ENCODE measurements at regions not wholly inside any gene's neighbourhood (a gene's known extent, or its start where the extent isn't known, plus 50 kb on each side); places are given as distances from the start of the nearest gene placed in this dataset.

GRCh38 chr12:100721169-100721568 lies 73.4 kb upstream of the ANO4 start:
- intact Hi-C loops (cut with micrococcal nuclease) (no loop called here), dilution Hi-C loops (cut with MboI; ENCODE audit: extremely low pct_ligation_motif_present, low sequenced_read_pairs) (no loop called here)
- Histone ChIP-seq H3K9me1 (replicated peaks; ENCODE audit: control insufficient read depth, extremely low read depth, insufficient read depth, low read length) (no peaks in the 10 kb centered on the region), H3K4me1 (ENCODE audit: control insufficient read depth, extremely low read depth, insufficient read depth, low read length) (peaks cover 5% of the 10 kb centered on the region), H3K9ac (replicated peaks; ENCODE audit: extremely low read depth, insufficient read depth, low read length) (no peak overlapping the region), H3K27me3 (ENCODE audit: control insufficient read depth in 2 of 2, insufficient read depth in 2 of 2, low read length in 2 of 2) (peaks cover 17 to 29% of the 10 kb centered on the region in 2 experiments), H3K79me2 (ENCODE audit: control insufficient read depth, insufficient read depth, low read length) (no peaks in the 10 kb centered on the region), H4K20me1 (replicated peaks; ENCODE audit: control insufficient read depth, extremely low read depth, insufficient read depth, low read length) (no peaks in the 10 kb centered on the region), H3K27ac (ENCODE audit: insufficient read depth, low read depth, low read length) (no peak overlapping the region), H3K36me3 (ENCODE audit: control insufficient read depth in 2 of 2, extremely low read depth in 1 of 2, insufficient read depth in 2 of 2, low read length in 2 of 2) (no peaks in the 10 kb centered on the region), H3K4me3 (replicated peaks in 1 of 3; ENCODE audit: insufficient read depth in 1 of 3, low read depth in 1 of 3, low read length in 3 of 3) (no peak overlapping the region), H3K9me3 (replicated peaks; ENCODE audit: control insufficient read depth, insufficient read depth, low read length) (no peaks in the 10 kb centered on the region), H3K4me2 (ENCODE audit: insufficient read depth, low read length) (no peak overlapping the region), H2AFZ (ENCODE audit: low read depth, low read length) (no peak overlapping the region)
- no peak for DNase-seq (ENCODE audit: low read depth, low spot score)
- CTCF ChIA-PET: no interaction called here
- no peak for FAIRE-seq
- TF ChIP-seq FOS (IDR thresholded peaks at IDR 0.05; ENCODE audit: borderline replicate concordance, insufficient read depth, low read length) (no peak), MYC (IDR thresholded peaks at IDR 0.05; ENCODE audit: low read depth, low read length) (no peak), CTCF (IDR thresholded peaks at IDR 0.05; ENCODE audit: extremely low read depth in 1 of 2, insufficient read depth in 1 of 2, low read depth in 1 of 2, low read length in 2 of 2) (no peak), POLR2A (IDR thresholded peaks at IDR 0.05; ENCODE audit: low read depth, low read length) (no peak), EZH2 (IDR thresholded peaks at IDR 0.05; ENCODE audit: borderline replicate concordance, low read depth, low read length, severe bottlenecking) (no peak), JUN (IDR thresholded peaks at IDR 0.05; ENCODE audit: borderline replicate concordance, insufficient read depth, insufficient read length, low read depth) (no peak), POLR2AphosphoS5 (IDR thresholded peaks at IDR 0.05; ENCODE audit: insufficient read depth, low read depth, low read length) (no peak), GATA2 (IDR thresholded peaks at IDR 0.05; ENCODE audit: insufficient read depth, insufficient read length, low read depth, low read length) (no peak), MAX (IDR thresholded peaks at IDR 0.05; ENCODE audit: insufficient read depth, insufficient read length) (no peak)
- POLR2A ChIA-PET: no interaction called here
- BruUV-seq (replicated peaks): no TSS peak

Measured in endothelial cell of umbilical vein (primary cell).